Psoas muscle (tissue), 7 donors: ENCODE measurements at regions not wholly inside any gene's neighbourhood (a gene's known extent, or its start where the extent isn't known, plus 50 kb on each side); places are given as distances from the start of the nearest gene placed in this dataset.

ENCODE experiments used
- ATAC-seq, 4 donors: fragments of 200-7000 bp; cut with Tn5 transposase; one replicate each; pipeline ENCODE4 v1.9.1; 2020; ENCODE audit warnings: moderate library complexity in 3 of 4, mild to moderate bottlenecking in 2 of 4
- DNase-seq, 2 donors: peaks; one replicate each; pipeline ENCODE4 v3.0.0-alpha.2; 2020
- H3K27ac ChIP-seq: fragments of 200-600 bp; one replicate; pipeline ENCODE4 v1.8.0; 2022
- H3K27me3 ChIP-seq, 3 donors: fragments of 200-600 bp in 1 of 3; one replicate each; pipeline versions ENCODE4 v1.6.1 to v1.8.0; 2013 to 2022; ENCODE audit warnings: low read length in 2 of 3, mild to moderate bottlenecking in 2 of 3, moderate library complexity in 1 of 3; ENCODE audit not compliant: insufficient read depth in 3 of 3
- H3K36me3 ChIP-seq, 2 donors: fragments of 200-600 bp in 1 of 2; one replicate each; pipeline versions ENCODE4 v1.6.1 to v1.8.0; 2013 to 2022; ENCODE audit warnings: low read depth in 1 of 2, mild to moderate bottlenecking in 1 of 2, moderate library complexity in 1 of 2; ENCODE audit not compliant: insufficient read depth in 1 of 2
- H3K4me1 ChIP-seq: fragments of 200-600 bp; one replicate; pipeline ENCODE4 v1.8.0; 2022
- H3K4me3 ChIP-seq: fragments of 200-600 bp; one replicate; pipeline ENCODE4 v1.8.0; 2022; ENCODE audit warnings: mild to moderate bottlenecking
- H3K9me3 ChIP-seq: fragments of 200-600 bp; one replicate; pipeline ENCODE4 v1.8.0; 2022
- CTCF ChIP-seq: fragments of 200-600 bp; IDR thresholded peaks from one replicate; pipeline ENCODE4 v1.8.0; 2022; ENCODE audit warnings: antibody characterized with exemption
- WGBS, 3 donors: extraction: QIAGEN DNeasy Blood & Tissue Kit; methylation state at CpG; one replicate each; pipeline versions ENCODE4 v1.1.6 to v1.1.7; 2013; 5-methylcytosine and 5-hydroxymethylcytosine counted together
- intact Hi-C, 2 donors: fragments of 100-400 bp; cut with DNase I; formaldehyde crosslinking; loops; one replicate each; pipeline versions ENCODE4 v1.11.0 to v1.14.2; 2022
- donor health status: healthy with polysubstance abuse.
- donor health status: DM: no; HTN: no; CAD: no; lungs with moderate emphysema.
- donor health status: Bipolar disorder and iron deficiency.
- donor health status: healthy.
- donor health status: DM: yes; HTN: yes; CAD: no.
- donor health status: DM: no; HTN: no; CAD: no.
- donor health status: DM: yes; HTN: yes; CAD: no.

DNA sequence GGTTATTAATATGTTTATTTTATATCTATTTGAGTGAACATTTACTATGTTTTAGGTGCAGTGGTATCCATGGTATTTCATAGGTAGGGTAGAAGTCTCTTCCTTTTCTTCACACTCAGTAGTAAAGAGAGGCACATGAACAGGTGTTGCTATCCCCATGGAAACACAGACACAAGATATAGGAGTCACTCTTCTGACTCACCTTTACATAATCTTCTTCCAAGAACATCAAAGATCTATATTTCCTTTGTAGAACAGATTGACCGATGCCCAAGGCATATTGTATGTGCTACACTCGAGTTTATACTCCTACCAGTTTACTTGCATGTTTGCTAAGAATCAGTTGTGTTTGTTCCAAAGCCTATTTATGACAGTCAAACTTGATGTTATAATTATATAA is 1997.4 kb downstream of the C4orf33 start:
- TF ChIP-seq CTCF = no peak
- intact Hi-C loops = no loop called here
- no peak overlapping the region for H3K27ac ChIP-seq

DNA sequence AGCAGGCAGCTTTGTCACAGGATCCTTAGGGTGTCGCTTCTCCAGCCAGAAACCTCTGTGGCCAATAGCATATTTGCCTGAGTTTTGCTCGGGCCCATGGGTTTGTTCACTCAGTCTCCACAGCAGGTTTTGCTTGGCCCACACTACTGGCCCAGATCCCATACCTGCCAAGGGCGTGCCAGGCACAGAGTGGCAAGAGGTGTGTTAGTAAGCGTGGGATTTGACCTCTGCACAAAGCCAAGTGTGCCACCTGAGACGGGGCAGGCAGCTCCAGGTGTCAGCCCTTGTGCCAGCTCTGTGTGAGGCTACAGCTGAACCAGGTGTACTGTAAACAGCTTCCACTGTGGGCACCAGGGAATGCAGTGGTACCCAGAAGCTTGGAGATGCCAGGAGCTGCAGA is 2003.0 kb downstream of the C4orf33 start:
- 78 to 84% (median 84%) methylated on average over 5 of the region's 5 CpGs for WGBS, 3 donors
- no peaks in the 10 kb centered on the region for H3K9me3 ChIP-seq
- DNase-seq (no peak), ATAC-seq (no peak)
- intact Hi-C loops = no loop called here
- no peak overlapping the region for H3K4me3 ChIP-seq
- H3K4me1 ChIP-seq = no peaks in the 10 kb centered on the region
- no peak for TF ChIP-seq CTCF
- H3K27ac ChIP-seq = no peak overlapping the region
- no peaks in the 10 kb centered on the region for H3K36me3 ChIP-seq
- H3K27me3 ChIP-seq = no peaks in the 10 kb centered on the region

More for the DNA sequence above, 1997.4 kb downstream of the C4orf33 start:
- WGBS, 3 donors = 69 to 75% (median 75%) methylated on average over 2 of the region's 2 CpGs
- Histone ChIP-seq H3K9me3 (no peaks in the 10 kb centered on the region), H3K4me3 (no peak overlapping the region), H3K4me1 (no peaks in the 10 kb centered on the region), H3K27me3 (no peaks in the 10 kb centered on the region), H3K36me3 (no peaks in the 10 kb centered on the region)
- no peak for DNase-seq
- no peak for ATAC-seq

DNA sequence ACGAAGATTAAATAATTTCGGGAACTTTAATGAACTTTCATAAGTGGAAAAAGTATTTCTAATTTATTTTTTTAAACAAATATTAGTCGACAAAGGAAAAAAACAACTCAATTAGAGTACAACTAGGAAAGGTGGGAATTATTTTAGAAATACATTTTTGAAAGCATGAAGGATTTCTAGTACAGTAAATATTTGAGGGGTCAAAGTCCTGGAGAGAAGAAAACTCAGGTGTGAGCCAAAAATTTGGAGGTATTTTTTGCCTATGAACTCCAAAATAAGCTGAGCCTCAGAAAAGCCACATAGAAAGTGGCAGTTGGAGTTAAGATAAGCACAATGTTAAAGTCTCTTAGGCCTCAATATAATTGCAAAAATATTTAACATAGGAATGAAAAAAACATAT is 2017.3 kb downstream of the C4orf33 start:
- Histone ChIP-seq H3K36me3 (no peaks in the 10 kb centered on the region), H3K27ac (no peak overlapping the region), H3K9me3 (no peaks in the 10 kb centered on the region), H3K4me3 (no peak overlapping the region), H3K27me3 (no peaks in the 10 kb centered on the region), H3K4me1 (no peaks in the 10 kb centered on the region)
- ATAC-seq (no peak), DNase-seq (no peak)
- intact Hi-C loops = no loop called here
- no peak for TF ChIP-seq CTCF
- WGBS, 3 donors = 89 to 93% (median 91%) methylated on average over 3 of the region's 3 CpGs

DNA sequence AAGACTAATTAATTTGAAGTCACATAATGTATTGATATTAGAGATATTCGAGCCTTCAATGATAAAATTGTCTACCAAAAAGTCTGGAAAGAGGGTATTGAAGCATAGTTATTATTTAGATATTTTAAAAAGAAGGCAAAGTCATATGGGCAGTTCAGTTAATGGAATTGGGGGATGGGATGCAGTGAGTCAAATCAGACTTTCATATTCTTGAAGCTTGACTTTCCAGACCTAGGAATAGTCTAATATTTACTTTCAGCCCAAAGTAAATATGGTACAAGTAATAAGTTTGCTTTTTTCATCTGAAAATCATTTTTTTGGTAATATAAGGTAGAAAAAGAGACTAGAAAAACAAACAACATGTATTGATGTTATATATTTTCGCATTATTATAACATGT is 2017.8 kb downstream of the C4orf33 start:
- no peak overlapping the region for H3K4me3 ChIP-seq
- H3K36me3 ChIP-seq = no peaks in the 10 kb centered on the region
- no peaks in the 10 kb centered on the region for H3K27me3 ChIP-seq
- no peaks in the 10 kb centered on the region for H3K9me3 ChIP-seq
- no peak for DNase-seq
- WGBS, 3 donors = 76 to 80% (median 78%) methylated on average over 2 of the region's 2 CpGs
- intact Hi-C loops = no loop called here
- H3K4me1 ChIP-seq = no peaks in the 10 kb centered on the region
- TF ChIP-seq CTCF = no peak
- ATAC-seq = no peak
- H3K27ac ChIP-seq = no peak overlapping the region

- DNase-seq = no peak
- Histone ChIP-seq H3K4me1 (no peaks in the 10 kb centered on the region), H3K27ac (no peak overlapping the region), H3K4me3 (no peak overlapping the region), H3K36me3 (no peaks in the 10 kb centered on the region), H3K9me3 (no peaks in the 10 kb centered on the region), H3K27me3 (no peaks in the 10 kb centered on the region)
- intact Hi-C loops = no loop called here
- ATAC-seq = no peak
- TF ChIP-seq CTCF = no peak
These were observed 2023.7 kb downstream of the C4orf33 start for GRCh38 chr4:131119661-131120060.
